ENCODE measurements at regions not wholly inside any gene's neighbourhood (a gene's known extent, or its start where the extent isn't known, plus 50 kb on each side); places are given as distances from the start of the nearest gene placed in this dataset.

DNA sequence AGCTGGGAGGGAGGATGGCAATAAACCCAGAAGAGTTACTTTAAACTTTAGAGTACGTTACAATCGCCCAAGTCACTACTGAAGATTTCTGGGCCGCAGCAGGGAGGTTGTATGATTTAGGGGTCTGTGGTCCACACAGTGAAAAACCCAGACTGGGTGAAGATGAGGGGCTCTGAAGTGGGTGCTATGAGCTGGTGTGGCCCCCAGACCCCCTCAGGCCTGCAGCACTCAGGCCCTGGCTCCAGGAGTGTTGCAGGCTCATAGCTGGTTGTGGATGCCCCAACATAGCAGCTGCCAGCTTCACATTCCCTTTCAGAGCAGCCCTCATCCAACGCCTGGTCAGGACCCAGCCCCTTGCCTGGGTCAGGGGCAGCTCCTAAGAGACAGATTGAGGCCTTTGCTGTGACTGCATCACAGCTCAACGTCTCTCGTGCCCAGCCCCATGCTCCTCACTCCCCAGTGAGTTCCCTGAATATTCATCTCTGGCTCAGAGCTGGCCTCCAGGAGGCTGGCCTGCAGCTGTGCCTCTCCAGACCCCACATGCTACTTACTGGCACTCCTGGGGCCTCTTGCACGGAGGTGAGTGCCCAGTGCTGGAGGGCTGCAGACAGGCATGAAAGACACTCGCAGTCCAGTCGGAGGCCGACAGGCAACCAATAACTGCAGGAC, 94.5 kb upstream of the MYCN start:
- DNase-seq (ENCODE audit: low read depth in 1 of 2, low spot score in 2 of 2) (no peak), FAIRE-seq (no peak)
- H4K5ac ChIP-seq (ENCODE audit: insufficient read length, low read depth, low read length), result no peak overlapping the region
- H3K79me1 ChIP-seq (ENCODE audit: low read depth, low read length), result no peaks in the 10 kb centered on the region
- H2BK15ac ChIP-seq (ENCODE audit: low read length), result no peak overlapping the region
- no peak overlapping the region for H3K4ac ChIP-seq (replicated peaks; ENCODE audit: insufficient read length, low read depth, low read length)
- no peak overlapping the region for H2BK120ac ChIP-seq (replicated peaks; ENCODE audit: low read depth, low read length)
- TF ChIP-seq SP1 (IDR thresholded peaks at IDR 0.05; ENCODE audit: low read depth, low read length) (no peak), EZH2 (IDR thresholded peaks at IDR 0.05; ENCODE audit: low read depth, low read length, severe bottlenecking) (no peak), BRCA1 (IDR thresholded peaks at IDR 0.05; ENCODE audit: low read depth, low read length) (no peak)
- no peak overlapping the region for H2BK12ac ChIP-seq (ENCODE audit: low read depth, low read length)
- H3K14ac ChIP-seq (ENCODE audit: insufficient read length), result no peak overlapping the region
- H2AK5ac ChIP-seq (ENCODE audit: low read depth, low read length), result no peak overlapping the region
- H2AFZ ChIP-seq (ENCODE audit: low read length), result no peak overlapping the region; the same call in 1 of the 2 replicates
- H3K18ac ChIP-seq (ENCODE audit: extremely low read depth, low read length), result no peak overlapping the region
- no peak overlapping the region for H2BK5ac ChIP-seq (ENCODE audit: low read depth, low read length)
- no peak overlapping the region for H3K23ac ChIP-seq (ENCODE audit: insufficient read length)
- H3K36me3 ChIP-seq (ENCODE audit: control insufficient read depth in 2 of 4, insufficient read depth in 4 of 4, low read length in 3 of 4), result no peaks in the 10 kb centered on the region
- H4K20me1 ChIP-seq (replicated peaks in 1 of 2; ENCODE audit: control insufficient read depth in 1 of 2, insufficient read depth in 2 of 2, low read length in 2 of 2), result no peaks in the 10 kb centered on the region
- H3K9ac ChIP-seq (replicated peaks in 1 of 4; ENCODE audit: extremely low read depth in 1 of 4, low read depth in 3 of 4, low read length in 3 of 4), result no peak overlapping the region
- H3K4me2 ChIP-seq (ENCODE audit: insufficient read depth in 1 of 2, low read depth in 2 of 2, low read length in 2 of 2), result no peak overlapping the region
- CTCF ChIA-PET (ENCODE audit: partially characterized antibody), result interaction anchor here (0.6 to 1.9 kb wide), 6 partner anchors 14 to 884 kb away, joined by 3 to 7 read pairs (median 4); no protein-coding TSS in a partner anchor
- H4K91ac ChIP-seq (replicated peaks; ENCODE audit: insufficient read length, low read length), result no peak overlapping the region
- WGBS, 2 experiments (ENCODE audit: extremely low coverage in 1 of 2, insufficient coverage in 1 of 2, insufficient read length in 1 of 2, insufficient replicate concordance in 2 of 2, low coverage in 1 of 2, low lambda C conversion rate in 2 of 2, missing lambda C conversion rate in 1 of 2), result 90% methylated on average over 10 of the region's 10 CpGs; no CpG with 5 or more reads in 1 of the 2 experiments
- no peak overlapping the region for H3K27ac ChIP-seq (ENCODE audit: low read depth, low read length)
- no peaks in the 10 kb centered on the region for H3K79me2 ChIP-seq (ENCODE audit: control insufficient read depth in 1 of 2, insufficient read depth in 2 of 2, low read length in 2 of 2)
- H4K8ac ChIP-seq (ENCODE audit: extremely low read depth, insufficient read depth, low read length), result peak overlapping the region; percentile 79; the same call in 1 of the 2 replicates
- no peak overlapping the region for H3K56ac ChIP-seq (replicated peaks; ENCODE audit: insufficient read length, low read depth, low read length)
- POLR2A ChIA-PET (ENCODE audit: partially characterized antibody), result no interaction called here
- H3K23me2 ChIP-seq (ENCODE audit: low read depth, low read length), result no peaks in the 10 kb centered on the region
- H3K27me3 ChIP-seq (replicated peaks in 1 of 4; ENCODE audit: control insufficient read depth in 3 of 4, extremely low read depth in 1 of 4, insufficient read depth in 3 of 4, low read length in 3 of 4), result no peaks in the 10 kb centered on the region
- H2BK20ac ChIP-seq (ENCODE audit: low read length), result no peak overlapping the region
- no peaks in the 10 kb centered on the region for H3K9me3 ChIP-seq (ENCODE audit: insufficient read depth in 2 of 2, low read depth in 1 of 2, low read length in 1 of 2)
- H3K4me3 ChIP-seq (ENCODE audit: extremely low read depth in 1 of 4, insufficient read depth in 2 of 4, low read depth in 3 of 4, low read length in 4 of 4), result no peak overlapping the region
- peaks cover 0 to 4% (median 1%) of the 10 kb centered on the region in 4 experiments; a peak in 5 of 7 replicates for H3K4me1 ChIP-seq (replicated peaks in 1 of 4; ENCODE audit: control insufficient read depth in 3 of 4, insufficient read depth in 4 of 4, low read length in 3 of 4)
